ENCODE measurements at regions not wholly inside any gene's neighbourhood (a gene's known extent, or its start where the extent isn't known, plus 50 kb on each side); places are given as distances from the start of the nearest gene placed in this dataset.

DNA sequence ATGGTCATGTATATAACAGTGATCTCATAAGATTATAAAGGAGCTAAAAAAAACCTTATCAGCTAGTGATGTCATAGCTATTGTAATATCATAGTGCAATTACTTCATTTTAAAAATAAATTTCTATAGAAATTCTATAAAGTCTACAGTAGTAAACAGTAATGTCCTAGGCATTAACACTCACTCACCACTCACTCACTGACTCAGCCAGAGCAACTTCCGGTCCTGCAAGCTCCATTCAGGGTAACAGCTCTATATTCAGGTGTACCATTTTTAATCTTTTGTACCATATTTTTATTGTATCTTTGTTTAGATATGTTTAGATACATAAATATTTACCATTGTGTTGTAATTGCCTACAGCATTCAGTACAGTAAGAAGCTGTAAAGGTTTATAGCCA lies 524.4 kb upstream of the CDH5 start:
- no peak for TF ChIP-seq EZH2phosphoT487 (IDR thresholded peaks at IDR 0.05; ENCODE audit: low read depth, severe bottlenecking, unreplicated experiment)
- no peak for TF ChIP-seq CTCF (IDR thresholded peaks at IDR 0.05; ENCODE audit: poor library complexity)
